ENCODE measurements at regions not wholly inside any gene's neighbourhood (a gene's known extent, or its start where the extent isn't known, plus 50 kb on each side); places are given as distances from the start of the nearest gene placed in this dataset.
A peak's percentile ranks its signal among the peaks of the same experiment; 100 is the strongest.

GRCh38 chr3:157810924-157811718 is 295.1 kb downstream of the SHOX2 start:
- no peak for TF ChIP-seq CTCF (IDR thresholded peaks at IDR 0.05; ENCODE audit: insufficient read depth, missing control alignments)
- no peak for DNase-seq (ENCODE audit: insufficient read length, low spot score)
- peak; percentile 21 for FAIRE-seq

GRCh38 chr3:157807280-157807679 is 298.9 kb downstream of the SHOX2 start:
- DNase-seq (ENCODE audit: insufficient read length, low spot score) (no peak), FAIRE-seq (no peak)
- no peak for TF ChIP-seq CTCF (IDR thresholded peaks at IDR 0.05; ENCODE audit: insufficient read depth, missing control alignments)

- no peak for TF ChIP-seq CTCF (IDR thresholded peaks at IDR 0.05; ENCODE audit: insufficient read depth, missing control alignments)
These were observed 300.7 kb downstream of the SHOX2 start for GRCh38 chr3:157805538-157805937.

GRCh38 chr3:157794771-157795170 is 291.6 kb upstream of the VEPH1 start:
- no peak for FAIRE-seq
- no peak for DNase-seq (ENCODE audit: insufficient read length, low spot score)
- no peak for TF ChIP-seq CTCF (IDR thresholded peaks at IDR 0.05; ENCODE audit: insufficient read depth, missing control alignments)

More at GRCh38 chr3:157805538-157805937, 300.7 kb downstream of the SHOX2 start:
- DNase-seq (ENCODE audit: insufficient read length, low spot score) (no peak), FAIRE-seq (no peak)

GRCh38 chr3:157793745-157794144 is 290.5 kb upstream of the VEPH1 start:
- no peak for FAIRE-seq
- TF ChIP-seq CTCF (IDR thresholded peaks at IDR 0.05; ENCODE audit: insufficient read depth, missing control alignments) = no peak

GRCh38 chr3:157789162-157789561 is 285.9 kb upstream of the VEPH1 start:
- FAIRE-seq (no peak), DNase-seq (ENCODE audit: insufficient read length, low spot score) (no peak)
- TF ChIP-seq CTCF (IDR thresholded peaks at IDR 0.05; ENCODE audit: insufficient read depth, missing control alignments) = no peak

More at GRCh38 chr3:157793745-157794144, 290.5 kb upstream of the VEPH1 start:
- no peak for DNase-seq (ENCODE audit: insufficient read length, low spot score)

GRCh38 chr3:157786618-157787017 is 283.4 kb upstream of the VEPH1 start:
- FAIRE-seq (no peak), DNase-seq (ENCODE audit: insufficient read length, low spot score) (no peak)
- no peak for TF ChIP-seq CTCF (IDR thresholded peaks at IDR 0.05; ENCODE audit: insufficient read depth, missing control alignments)
